GM19395 (cell line): ENCODE measurements at regions not wholly inside any gene's neighbourhood (a gene's known extent, or its start where the extent isn't known, plus 50 kb on each side); places are given as distances from the start of the nearest gene placed in this dataset.
"Not testable (repeated sequence)": the region's sequence is repeated elsewhere in the genome, so short reads cannot be mapped to it uniquely, and the experiment has no call there.

Experiments used
- ATAC-seq: cut with Tn5 transposase; IDR thresholded peaks from one replicate; pipeline ENCODE4 v1.9.1; 2021; ENCODE audit warnings: mild to moderate bottlenecking, moderate library complexity; ENCODE audit not compliant: unreplicated experiment

- ATAC-seq: no peak
Observed at GRCh38 chr21:36591326-36591970, 107.5 kb upstream of the SIM2 start.

- no peak for ATAC-seq
Observed at GRCh38 chr21:36596174-36596573, 102.7 kb upstream of the SIM2 start.

- no peak for ATAC-seq
Observed at GRCh38 chr21:36601362-36601761, 97.6 kb upstream of the SIM2 start.

- no peak for ATAC-seq
Observed at GRCh38 chr21:36602735-36603134, 96.2 kb upstream of the SIM2 start.

- ATAC-seq: no peak
Observed at GRCh38 chr21:36603221-36603620, 95.7 kb upstream of the SIM2 start.

GRCh38 chr21:36605426-36605825 lies 93.5 kb upstream of the SIM2 start:
- no peak for ATAC-seq

- ATAC-seq: no peak
Observed at GRCh38 chr21:36606287-36606982, 92.5 kb upstream of the SIM2 start.

- no peak for ATAC-seq
Observed at GRCh38 chr21:36606983-36607325, 92.0 kb upstream of the SIM2 start.

- no peak for ATAC-seq
Observed at GRCh38 chr21:36608041-36608896, 90.6 kb upstream of the SIM2 start.

- ATAC-seq: no peak
Observed at GRCh38 chr21:36608897-36609225, 90.1 kb upstream of the SIM2 start.

GRCh38 chr21:36609654-36610053 lies 89.3 kb upstream of the SIM2 start:
- no peak for ATAC-seq

GRCh38 chr21:36610201-36610600 lies 88.7 kb upstream of the SIM2 start:
- no peak for ATAC-seq

- ATAC-seq: no peak
Observed at GRCh38 chr21:36610935-36611334, 88.0 kb upstream of the SIM2 start.

- no peak for ATAC-seq
Observed at GRCh38 chr21:36611379-36611778, 87.5 kb upstream of the SIM2 start.

- ATAC-seq: no peak
Observed at GRCh38 chr21:36613059-36613458, 85.9 kb upstream of the SIM2 start.

GRCh38 chr21:36613554-36613953 lies 85.4 kb upstream of the SIM2 start:
- ATAC-seq: no peak

GRCh38 chr21:36615274-36615964 lies 83.5 kb upstream of the SIM2 start:
- no peak for ATAC-seq

GRCh38 chr21:36616773-36617172 lies 82.1 kb upstream of the SIM2 start:
- not testable (repeated sequence) for ATAC-seq

GRCh38 chr21:36621794-36622193 lies 77.1 kb upstream of the SIM2 start:
- ATAC-seq: not testable (repeated sequence)

GRCh38 chr21:36624105-36624504 lies 74.8 kb upstream of the SIM2 start:
- no peak for ATAC-seq

GRCh38 chr21:36626791-36627190 lies 72.1 kb upstream of the SIM2 start:
- no peak for ATAC-seq
